Activated T-helper 1 cell treated with anti-CD3 and anti-CD28 coated beads, Interleukin-12 subunit alpha, Interleukin-12 subunit beta, Interleukin-2, Interleukin-4 antibody, amounts not matched to agents 30 ng/mL and 10 ng/mL and 1 ng/mL, durations not matched to agents 14 hours and 24 hours and 36 hours (primary cell): ENCODE measurements at regions not wholly inside any gene's neighbourhood (a gene's known extent, or its start where the extent isn't known, plus 50 kb on each side); places are given as distances from the start of the nearest gene placed in this dataset.

Source experiments
- DNase-seq: peaks from one replicate; pipeline ENCODE4 v3.0.0; 2021; ENCODE audit warnings: low spot score
- H3K27ac Mint-ChIP-seq: one replicate; pipeline ENCODE4 v1.8.0; 2021; ENCODE audit warnings: mild to moderate bottlenecking, mixed read lengths
- H3K27me3 Mint-ChIP-seq: one replicate; pipeline ENCODE4 v1.8.0; 2022; ENCODE audit warnings: mild to moderate bottlenecking, moderate library complexity, mixed read lengths; ENCODE audit not compliant: insufficient read depth
- H3K36me3 Mint-ChIP-seq: one replicate; pipeline ENCODE4 v1.8.0; 2021; ENCODE audit warnings: low read depth, mixed read lengths
- H3K4me1 Mint-ChIP-seq: one replicate; pipeline ENCODE4 v1.8.0; 2021; ENCODE audit warnings: low read depth, mixed read lengths
- H3K4me3 Mint-ChIP-seq: one replicate; pipeline ENCODE4 v1.8.0; 2021; ENCODE audit warnings: mild to moderate bottlenecking, moderate library complexity, mixed read lengths
- H3K9me3 Mint-ChIP-seq: one replicate; pipeline ENCODE4 v1.8.0; 2021; ENCODE audit warnings: mixed read lengths
- intact Hi-C: fragments of 100-400 bp; cut with micrococcal nuclease; formaldehyde crosslinking; loops from one replicate; pipeline ENCODE4 v1.15.1; 2024

DNA sequence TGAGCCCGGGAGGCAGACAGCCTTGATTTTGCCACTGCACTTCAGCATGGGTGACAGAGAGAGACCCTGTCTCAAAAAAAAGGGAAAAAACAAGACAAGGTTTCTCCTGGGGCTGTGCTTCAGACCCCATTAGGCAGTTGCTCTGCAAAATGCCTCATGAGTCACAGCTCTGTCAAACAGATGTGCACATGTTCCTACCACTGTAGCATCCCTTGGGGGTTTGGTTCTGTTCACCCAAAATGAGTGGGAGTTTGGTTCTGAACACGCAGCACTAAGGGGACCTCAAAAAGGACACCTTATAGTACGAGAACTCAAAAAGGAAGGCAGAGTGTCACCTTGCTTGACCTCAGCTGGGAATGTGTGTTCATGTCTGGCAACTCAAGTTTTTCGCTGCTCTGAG, 134.9 kb downstream of the RPIA start:
- no peak overlapping the region for H3K27ac Mint-ChIP-seq
- DNase-seq = no peak
- no peaks in the 10 kb centered on the region for H3K4me1 Mint-ChIP-seq
- no peaks in the 10 kb centered on the region for H3K36me3 Mint-ChIP-seq
- H3K27me3 Mint-ChIP-seq = peaks cover 3% of the 10 kb centered on the region
- no peaks in the 10 kb centered on the region for H3K9me3 Mint-ChIP-seq
- intact Hi-C loops = no loop called here
- no peak overlapping the region for H3K4me3 Mint-ChIP-seq

DNA sequence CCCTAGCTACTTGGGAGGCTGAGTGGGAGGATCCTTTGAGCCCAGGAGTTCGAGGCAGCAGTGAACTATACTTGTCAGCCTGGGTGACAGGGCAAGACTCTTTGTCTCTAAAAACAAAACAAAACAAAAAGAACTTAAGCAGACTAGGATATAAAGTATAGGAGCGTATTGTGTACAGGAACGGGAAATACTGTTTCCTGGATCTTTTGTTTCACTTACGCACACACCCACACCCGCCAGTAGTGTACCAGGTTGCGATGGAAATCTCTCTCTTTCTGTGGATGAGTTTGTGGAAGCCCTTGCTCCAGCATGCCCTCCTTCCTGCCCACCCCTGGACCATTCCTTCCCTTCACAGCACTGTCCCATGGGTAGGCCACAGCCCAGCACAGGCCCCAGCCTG, 136.3 kb downstream of the RPIA start:
- H3K27ac Mint-ChIP-seq = no peak overlapping the region

GRCh38 chr2:88828397-88829137, 137.1 kb downstream of the RPIA start:
- no peaks in the 10 kb centered on the region for H3K36me3 Mint-ChIP-seq
- no peak overlapping the region for H3K27ac Mint-ChIP-seq
- intact Hi-C loops = no loop called here
- H3K4me1 Mint-ChIP-seq = no peaks in the 10 kb centered on the region
- no peak overlapping the region for H3K4me3 Mint-ChIP-seq
- H3K27me3 Mint-ChIP-seq = peaks cover 5% of the 10 kb centered on the region
- no peak for DNase-seq
- H3K9me3 Mint-ChIP-seq = no peaks in the 10 kb centered on the region

More for the DNA sequence above, 136.3 kb downstream of the RPIA start:
- peaks cover 3% of the 10 kb centered on the region for H3K27me3 Mint-ChIP-seq
- no peak overlapping the region for H3K4me3 Mint-ChIP-seq
- no peak for DNase-seq
- no peaks in the 10 kb centered on the region for H3K9me3 Mint-ChIP-seq
- no peaks in the 10 kb centered on the region for H3K4me1 Mint-ChIP-seq
- intact Hi-C loops = no loop called here
- no peaks in the 10 kb centered on the region for H3K36me3 Mint-ChIP-seq

GRCh38 chr2:88829607-88830463, 138.4 kb downstream of the RPIA start:
- intact Hi-C loops = no loop called here
- Mint-ChIP-seq H3K4me3 (no peak overlapping the region), H3K27me3 (peaks cover 5% of the 10 kb centered on the region), H3K27ac (no peak overlapping the region), H3K9me3 (no peaks in the 10 kb centered on the region), H3K4me1 (no peaks in the 10 kb centered on the region), H3K36me3 (no peaks in the 10 kb centered on the region)
- no peak for DNase-seq

DNA sequence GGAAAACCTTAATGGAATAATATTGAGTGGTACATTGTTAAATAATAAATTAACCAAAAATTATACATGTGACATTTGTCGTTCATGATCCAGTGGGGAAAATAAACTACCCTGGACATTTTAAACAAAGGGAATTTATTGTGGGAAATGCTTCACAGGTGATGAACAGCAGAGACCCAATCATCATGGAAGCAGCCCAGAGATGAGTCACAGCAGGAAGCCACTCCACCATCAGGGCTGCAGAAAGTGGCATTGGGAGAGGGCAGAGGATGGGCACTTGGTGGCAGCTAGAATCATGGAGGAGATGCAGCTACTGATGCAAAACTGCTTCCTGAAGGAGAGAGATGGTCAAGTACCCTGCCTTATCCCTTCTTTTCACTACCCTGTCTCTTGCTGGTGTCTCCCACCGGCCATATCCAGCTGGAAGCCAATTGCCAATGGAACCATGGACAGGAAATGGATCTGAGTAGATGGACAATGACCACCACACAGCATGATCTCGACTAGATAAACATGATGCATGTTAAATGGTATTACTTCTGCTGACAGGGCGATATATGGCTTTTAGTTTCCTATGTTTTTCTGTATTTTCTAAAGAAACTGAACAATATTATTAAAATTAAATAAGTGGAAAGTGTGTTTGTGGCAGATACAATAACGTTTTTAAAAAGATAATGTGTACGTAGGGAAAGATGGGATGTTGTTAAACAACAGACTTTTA, 139.8 kb downstream of the RPIA start:
- no peaks in the 10 kb centered on the region for H3K36me3 Mint-ChIP-seq
- no peak overlapping the region for H3K27ac Mint-ChIP-seq
- no peaks in the 10 kb centered on the region for H3K9me3 Mint-ChIP-seq
- no peak overlapping the region for H3K4me3 Mint-ChIP-seq
- H3K27me3 Mint-ChIP-seq = peaks cover 5% of the 10 kb centered on the region
- H3K4me1 Mint-ChIP-seq = no peaks in the 10 kb centered on the region
- DNase-seq = no peak
- intact Hi-C loops = loop anchor here (1.0 kb wide), 1 partner anchor 91 kb away; no protein-coding TSS in a partner anchor

- no peaks in the 10 kb centered on the region for H3K9me3 Mint-ChIP-seq
- H3K36me3 Mint-ChIP-seq = no peaks in the 10 kb centered on the region
- H3K4me3 Mint-ChIP-seq = no peak overlapping the region
- DNase-seq = peak; percentile 11
- peaks cover 5% of the 10 kb centered on the region for H3K27me3 Mint-ChIP-seq
- intact Hi-C loops = loop anchor here (1.0 kb wide), 1 partner anchor 92 kb away; no protein-coding TSS in a partner anchor
- H3K4me1 Mint-ChIP-seq = no peaks in the 10 kb centered on the region
- no peak overlapping the region for H3K27ac Mint-ChIP-seq
Measured at GRCh38 chr2:88831792-88832248, 140.3 kb downstream of the RPIA start.

DNA sequence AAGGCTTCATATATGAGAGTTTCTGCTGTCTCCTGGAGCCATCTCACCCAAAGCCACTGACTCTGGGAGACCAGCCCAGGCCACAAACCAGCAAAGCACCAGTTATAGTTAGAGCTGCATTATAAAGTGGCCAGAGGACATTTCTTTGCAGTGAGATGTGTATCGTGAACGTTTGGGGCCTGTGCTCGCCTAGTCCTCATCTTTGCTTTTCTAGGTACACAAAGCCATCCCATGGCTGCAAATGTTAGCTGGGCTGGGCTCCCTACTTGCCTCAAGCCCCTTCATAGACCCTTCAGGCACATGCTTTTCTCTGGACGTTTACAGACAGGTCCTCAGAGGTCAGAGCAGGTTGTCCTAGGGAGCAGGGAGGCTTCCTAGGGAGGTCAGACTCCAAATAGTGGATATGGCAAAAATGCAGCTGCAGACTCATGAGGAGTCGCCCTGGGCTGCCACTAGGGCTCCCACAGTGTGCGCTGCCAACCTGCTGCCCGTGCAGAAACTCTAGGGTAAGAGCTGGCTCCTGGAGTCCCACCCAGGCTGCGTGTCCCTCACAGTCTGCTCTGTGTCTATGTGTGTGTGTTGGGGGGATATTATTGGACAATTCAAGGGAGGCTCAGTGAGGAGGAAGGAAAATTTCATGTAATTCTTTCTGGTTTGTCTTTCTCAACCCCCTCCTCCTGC, 141.0 kb downstream of the RPIA start:
- no peaks in the 10 kb centered on the region for H3K4me1 Mint-ChIP-seq
- H3K4me3 Mint-ChIP-seq = no peak overlapping the region
- H3K27me3 Mint-ChIP-seq = peaks cover 5% of the 10 kb centered on the region
- intact Hi-C loops = no loop called here
- no peak overlapping the region for H3K27ac Mint-ChIP-seq
- H3K36me3 Mint-ChIP-seq = no peaks in the 10 kb centered on the region
- DNase-seq = no peak
- no peaks in the 10 kb centered on the region for H3K9me3 Mint-ChIP-seq

GRCh38 chr2:88832992-88833389, 141.5 kb downstream of the RPIA start:
- H3K4me1 Mint-ChIP-seq = no peaks in the 10 kb centered on the region
- peaks cover 6% of the 10 kb centered on the region for H3K27me3 Mint-ChIP-seq
- intact Hi-C loops = no loop called here
- no peak overlapping the region for H3K27ac Mint-ChIP-seq
- DNase-seq = no peak
- no peaks in the 10 kb centered on the region for H3K9me3 Mint-ChIP-seq
- no peak overlapping the region for H3K4me3 Mint-ChIP-seq
- H3K36me3 Mint-ChIP-seq = no peaks in the 10 kb centered on the region

DNA sequence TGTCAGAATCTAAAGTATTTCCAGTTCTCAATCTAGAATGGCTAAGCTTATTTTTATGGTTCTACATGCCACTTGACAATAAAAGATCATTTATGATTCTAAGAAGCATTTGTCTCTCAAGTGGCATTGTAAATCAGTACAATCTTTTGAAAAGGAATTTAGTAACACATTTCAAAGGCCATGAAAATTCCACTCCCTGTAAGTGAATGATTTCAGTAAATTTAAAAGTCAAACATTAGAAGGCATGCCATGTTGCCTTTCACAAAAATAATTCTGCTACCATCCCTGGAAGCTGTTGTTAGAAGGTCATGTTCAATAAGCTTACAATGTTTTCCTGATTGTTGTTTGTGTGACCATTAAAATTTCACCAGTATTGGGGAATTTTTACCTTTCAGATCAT, 142.9 kb downstream of the RPIA start:
- no peak for DNase-seq
- intact Hi-C loops = no loop called here
- Mint-ChIP-seq H3K36me3 (no peaks in the 10 kb centered on the region), H3K4me3 (no peak overlapping the region), H3K9me3 (no peaks in the 10 kb centered on the region), H3K27me3 (peaks cover 10% of the 10 kb centered on the region), H3K4me1 (no peaks in the 10 kb centered on the region), H3K27ac (no peak overlapping the region)

GRCh38 chr2:88834866-88835265, 143.4 kb downstream of the RPIA start:
- no peaks in the 10 kb centered on the region for H3K36me3 Mint-ChIP-seq
- H3K4me1 Mint-ChIP-seq = no peaks in the 10 kb centered on the region
- H3K4me3 Mint-ChIP-seq = no peak overlapping the region
- H3K9me3 Mint-ChIP-seq = no peaks in the 10 kb centered on the region
- no peak for DNase-seq
- peaks cover 7% of the 10 kb centered on the region for H3K27me3 Mint-ChIP-seq
- intact Hi-C loops = no loop called here
- no peak overlapping the region for H3K27ac Mint-ChIP-seq

DNA sequence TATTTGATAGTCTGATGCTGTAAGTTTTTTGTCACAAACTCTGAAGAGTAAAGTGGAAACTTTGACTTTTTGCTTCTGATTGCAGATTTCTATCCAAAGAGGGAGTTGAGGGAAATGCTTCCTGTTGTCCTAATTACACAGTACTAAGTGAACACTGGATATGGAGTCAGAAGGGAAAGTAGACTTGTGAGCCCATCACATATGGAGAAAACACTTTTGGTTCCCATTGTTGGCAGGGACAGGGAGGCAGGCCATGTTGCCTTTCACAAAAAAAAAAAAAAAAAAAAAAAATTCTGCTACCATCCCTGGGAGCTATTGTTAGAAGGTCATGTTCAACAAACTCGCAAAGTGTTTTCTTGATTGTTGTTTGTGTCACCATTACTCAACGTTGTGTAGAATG, 144.3 kb downstream of the RPIA start:
- Mint-ChIP-seq H3K36me3 (no peaks in the 10 kb centered on the region), H3K4me3 (no peak overlapping the region), H3K9me3 (no peaks in the 10 kb centered on the region), H3K27me3 (peaks cover 7% of the 10 kb centered on the region), H3K4me1 (no peaks in the 10 kb centered on the region), H3K27ac (no peak overlapping the region)
- DNase-seq = no peak
- intact Hi-C loops = no loop called here

DNA sequence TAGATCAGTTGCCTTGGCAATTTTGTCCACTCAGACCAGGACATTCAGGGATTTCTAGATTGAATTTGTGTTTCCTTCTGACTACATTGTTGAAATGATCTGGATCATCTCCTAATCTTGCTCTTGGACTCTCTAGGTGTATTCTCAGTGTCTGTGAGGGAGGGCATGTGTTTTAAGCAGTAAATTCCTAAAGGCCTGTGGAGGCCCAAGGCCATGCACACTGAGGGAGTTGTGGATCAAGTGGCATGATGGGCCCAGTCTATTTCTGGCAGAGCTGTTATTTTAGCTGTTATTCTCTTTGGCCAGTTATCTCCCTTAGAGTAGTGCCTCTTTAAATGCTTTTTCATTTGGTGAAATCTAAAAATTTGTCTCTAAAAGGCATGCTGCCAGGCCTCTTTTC, 144.9 kb downstream of the RPIA start:
- H3K27me3 Mint-ChIP-seq = peaks cover 13% of the 10 kb centered on the region
- H3K27ac Mint-ChIP-seq = no peak overlapping the region
- no peaks in the 10 kb centered on the region for H3K36me3 Mint-ChIP-seq
- H3K9me3 Mint-ChIP-seq = no peaks in the 10 kb centered on the region
- no peak for DNase-seq
- H3K4me3 Mint-ChIP-seq = no peak overlapping the region
- no peaks in the 10 kb centered on the region for H3K4me1 Mint-ChIP-seq
- intact Hi-C loops = no loop called here
